Gastroesophageal sphincter (tissue), 3 donors: ENCODE measurements at regions not wholly inside any gene's neighbourhood (a gene's known extent, or its start where the extent isn't known, plus 50 kb on each side); places are given as distances from the start of the nearest gene placed in this dataset.

Source experiments
- POLR2A ChIP-seq, 2 donors: fragments of 450-650 bp; IDR thresholded peaks; one replicate each; pipeline ENCODE4 v1.6.1; 2017; ENCODE audit warnings: antibody characterized with exemption in 2 of 2, mild to moderate bottlenecking in 2 of 2, moderate library complexity in 1 of 2
- POLR2AphosphoS5 ChIP-seq: sonication (generic); formaldehyde crosslinking; IDR thresholded peaks from one replicate; pipeline ENCODE4 v1.6.1; 2017; ENCODE audit warnings: antibody characterized with exemption
- TF ChIP-seq, protein P1 (sequence below), 4 experiments: fragments of 200-600 bp in 2 of 4; fragments of 450-650 bp in 2 of 4; sonication (generic) in 1 of 4; IDR thresholded peaks; one replicate each; pipeline ENCODE4 v1.5.1; 2017 to 2019; ENCODE audit warnings: antibody characterized with exemption in 4 of 4, mild to moderate bottlenecking in 2 of 4, moderate library complexity in 2 of 4

- TF ChIP-seq, protein P1, sequence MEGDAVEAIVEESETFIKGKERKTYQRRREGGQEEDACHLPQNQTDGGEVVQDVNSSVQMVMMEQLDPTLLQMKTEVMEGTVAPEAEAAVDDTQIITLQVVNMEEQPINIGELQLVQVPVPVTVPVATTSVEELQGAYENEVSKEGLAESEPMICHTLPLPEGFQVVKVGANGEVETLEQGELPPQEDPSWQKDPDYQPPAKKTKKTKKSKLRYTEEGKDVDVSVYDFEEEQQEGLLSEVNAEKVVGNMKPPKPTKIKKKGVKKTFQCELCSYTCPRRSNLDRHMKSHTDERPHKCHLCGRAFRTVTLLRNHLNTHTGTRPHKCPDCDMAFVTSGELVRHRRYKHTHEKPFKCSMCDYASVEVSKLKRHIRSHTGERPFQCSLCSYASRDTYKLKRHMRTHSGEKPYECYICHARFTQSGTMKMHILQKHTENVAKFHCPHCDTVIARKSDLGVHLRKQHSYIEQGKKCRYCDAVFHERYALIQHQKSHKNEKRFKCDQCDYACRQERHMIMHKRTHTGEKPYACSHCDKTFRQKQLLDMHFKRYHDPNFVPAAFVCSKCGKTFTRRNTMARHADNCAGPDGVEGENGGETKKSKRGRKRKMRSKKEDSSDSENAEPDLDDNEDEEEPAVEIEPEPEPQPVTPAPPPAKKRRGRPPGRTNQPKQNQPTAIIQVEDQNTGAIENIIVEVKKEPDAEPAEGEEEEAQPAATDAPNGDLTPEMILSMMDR (IDR thresholded peaks at IDR 0.05), result no peak
- no peak for TF ChIP-seq POLR2A (IDR thresholded peaks at IDR 0.05)
- TF ChIP-seq POLR2AphosphoS5, result no peak
Observed at GRCh38 chr15:59946084-59946483, 58.0 kb upstream of the FOXB1 start.
